ENCODE measurements at regions not wholly inside any gene's neighbourhood (a gene's known extent, or its start where the extent isn't known, plus 50 kb on each side); places are given as distances from the start of the nearest gene placed in this dataset.
"Not testable (repeated sequence)": the region's sequence is repeated elsewhere in the genome, so short reads cannot be mapped to it uniquely, and the experiment has no call there.

DNA sequence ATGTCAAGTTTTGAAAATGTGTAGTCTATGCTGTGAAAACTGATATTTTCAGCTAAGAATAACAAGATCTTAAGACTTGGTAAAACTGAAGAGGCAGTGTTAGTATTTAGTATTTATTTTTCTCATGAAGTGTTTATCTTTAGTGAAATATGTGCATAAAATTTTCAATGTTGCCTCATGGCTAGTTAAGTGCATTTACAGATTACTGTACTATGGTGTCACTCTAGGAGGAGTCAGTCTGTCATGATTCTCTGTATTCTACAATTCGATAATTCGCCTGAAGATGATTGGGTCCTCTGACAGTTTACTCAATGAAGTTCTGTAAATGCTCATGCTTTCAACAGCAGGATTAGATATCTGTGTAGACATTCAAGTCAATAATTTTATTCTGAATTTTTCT, 488.1 kb upstream of the GRM3 start:
- Mint-ChIP-seq H3K27me3 (ENCODE audit: low read depth) (no peaks in the 10 kb centered on the region), H3K36me3 (ENCODE audit: low read depth) (no peaks in the 10 kb centered on the region), H3K9me3 (peaks cover 25% of the 10 kb centered on the region), H3K4me1 (ENCODE audit: low read depth) (no peaks in the 10 kb centered on the region), H3K27ac (no peak overlapping the region), H3K4me3 (ENCODE audit: low read depth) (no peak overlapping the region)
- intact Hi-C loops (cut with micrococcal nuclease): no loop called here
- DNase-seq (ENCODE audit: low spot score): no peak

DNA sequence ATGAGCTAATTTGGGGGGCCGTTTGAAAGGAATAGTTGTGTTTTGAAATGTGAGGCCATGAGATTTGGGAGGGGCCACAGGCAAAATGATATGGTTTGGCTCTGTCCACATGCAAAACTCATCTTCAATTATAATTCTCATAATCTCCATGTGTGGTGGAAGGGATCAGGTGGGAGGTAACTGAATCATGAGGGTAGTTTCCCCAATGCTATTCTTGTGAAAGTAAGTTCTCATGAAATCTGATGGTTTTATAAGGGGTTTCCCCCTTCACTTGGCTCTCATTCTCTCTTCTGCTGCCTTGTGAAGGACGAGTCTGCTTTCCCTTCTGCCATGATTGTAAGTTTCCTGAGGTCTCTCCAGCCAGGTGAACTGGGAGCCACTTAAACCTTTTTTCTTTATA, 490.8 kb upstream of the GRM3 start:
- no peaks in the 10 kb centered on the region for H3K4me1 Mint-ChIP-seq (ENCODE audit: low read depth)
- peaks cover 23% of the 10 kb centered on the region for H3K9me3 Mint-ChIP-seq
- H3K27me3 Mint-ChIP-seq (ENCODE audit: low read depth): no peaks in the 10 kb centered on the region
- intact Hi-C loops (cut with micrococcal nuclease): no loop called here
- no peak overlapping the region for H3K4me3 Mint-ChIP-seq (ENCODE audit: low read depth)
- no peak for DNase-seq (ENCODE audit: low spot score)
- no peak overlapping the region for H3K27ac Mint-ChIP-seq
- H3K36me3 Mint-ChIP-seq (ENCODE audit: low read depth): no peaks in the 10 kb centered on the region

DNA sequence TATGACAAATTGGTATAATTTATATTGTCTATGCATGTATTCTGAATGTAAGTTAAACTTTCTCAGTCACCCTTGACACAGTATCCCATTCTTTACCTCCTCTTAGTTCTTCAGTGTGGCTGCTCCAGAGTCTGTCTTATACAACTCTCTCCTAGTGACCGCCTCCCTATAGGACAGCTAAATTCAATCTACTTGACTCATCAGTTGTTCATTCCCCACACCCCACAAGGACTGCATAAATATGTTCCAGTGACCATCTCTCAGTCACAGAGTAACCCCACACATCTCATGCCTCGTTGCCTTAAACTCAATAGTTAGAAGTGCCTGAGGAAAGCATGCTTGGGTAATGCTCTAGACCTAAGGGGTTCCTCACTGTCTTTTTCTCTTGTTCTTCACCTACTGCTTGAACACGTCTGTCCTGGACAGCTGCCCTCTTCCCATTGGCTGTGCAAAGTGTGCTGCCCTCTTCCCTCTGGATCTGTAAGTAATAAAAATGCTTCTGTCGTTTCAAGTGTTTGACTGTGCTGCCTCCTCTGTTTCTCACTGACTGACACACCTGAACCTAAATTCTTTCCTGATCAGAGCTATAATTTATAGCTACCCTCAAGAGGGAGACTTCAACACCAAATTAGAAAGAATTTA, 494.6 kb upstream of the GRM3 start:
- DNase-seq (ENCODE audit: low spot score): no peak
- intact Hi-C loops (cut with micrococcal nuclease): no loop called here
- Mint-ChIP-seq H3K9me3 (peaks cover 29% of the 10 kb centered on the region), H3K4me1 (ENCODE audit: low read depth) (no peaks in the 10 kb centered on the region), H3K27ac (no peak overlapping the region), H3K36me3 (ENCODE audit: low read depth) (no peaks in the 10 kb centered on the region), H3K4me3 (ENCODE audit: low read depth) (no peak overlapping the region), H3K27me3 (ENCODE audit: low read depth) (no peaks in the 10 kb centered on the region)

DNA sequence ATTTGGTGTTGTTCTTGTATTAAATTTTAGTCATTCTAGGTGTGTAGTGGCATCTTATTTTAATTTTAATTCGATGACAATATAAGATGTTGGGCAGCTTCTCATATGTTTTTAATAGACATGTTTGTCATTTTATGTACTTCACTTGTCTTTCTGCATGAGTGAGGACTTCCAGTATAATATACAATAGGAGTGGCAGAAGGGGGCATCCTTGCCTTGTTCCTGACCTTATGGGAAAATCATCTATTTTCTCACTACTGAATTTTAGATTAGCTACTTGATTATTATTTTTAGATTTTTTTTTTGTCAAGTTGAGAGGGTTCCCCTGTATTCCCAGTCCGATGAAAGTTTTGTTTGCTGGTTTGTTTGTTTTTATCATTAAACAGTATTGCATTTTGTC, 495.2 kb upstream of the GRM3 start:
- H3K4me1 Mint-ChIP-seq (ENCODE audit: low read depth): no peaks in the 10 kb centered on the region
- no peak overlapping the region for H3K4me3 Mint-ChIP-seq (ENCODE audit: low read depth)
- peaks cover 29% of the 10 kb centered on the region for H3K9me3 Mint-ChIP-seq
- H3K27ac Mint-ChIP-seq: no peak overlapping the region
- intact Hi-C loops (cut with micrococcal nuclease): no loop called here
- H3K27me3 Mint-ChIP-seq (ENCODE audit: low read depth): no peaks in the 10 kb centered on the region
- no peak for DNase-seq (ENCODE audit: low spot score)
- no peaks in the 10 kb centered on the region for H3K36me3 Mint-ChIP-seq (ENCODE audit: low read depth)

DNA sequence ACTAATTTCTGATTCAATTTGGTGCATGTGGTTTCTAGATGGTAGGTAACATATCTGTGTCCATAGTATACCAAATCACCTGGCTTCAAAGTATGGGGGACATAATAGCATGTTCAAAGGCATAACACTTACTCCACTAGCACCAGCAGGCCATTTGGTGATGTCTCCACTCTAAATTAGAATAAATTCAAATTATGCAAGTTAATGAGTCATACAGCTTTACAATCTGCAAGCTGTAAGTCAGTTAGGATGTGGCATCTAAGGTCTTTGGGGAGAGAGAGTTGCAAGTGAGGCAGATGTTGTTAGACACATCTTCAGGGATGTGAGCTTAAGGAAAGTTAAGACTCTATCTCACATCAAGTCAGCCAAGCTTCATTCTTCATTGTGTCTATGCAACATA, 506.4 kb upstream of the GRM3 start:
- H3K27me3 Mint-ChIP-seq (ENCODE audit: low read depth): no peaks in the 10 kb centered on the region

DNA sequence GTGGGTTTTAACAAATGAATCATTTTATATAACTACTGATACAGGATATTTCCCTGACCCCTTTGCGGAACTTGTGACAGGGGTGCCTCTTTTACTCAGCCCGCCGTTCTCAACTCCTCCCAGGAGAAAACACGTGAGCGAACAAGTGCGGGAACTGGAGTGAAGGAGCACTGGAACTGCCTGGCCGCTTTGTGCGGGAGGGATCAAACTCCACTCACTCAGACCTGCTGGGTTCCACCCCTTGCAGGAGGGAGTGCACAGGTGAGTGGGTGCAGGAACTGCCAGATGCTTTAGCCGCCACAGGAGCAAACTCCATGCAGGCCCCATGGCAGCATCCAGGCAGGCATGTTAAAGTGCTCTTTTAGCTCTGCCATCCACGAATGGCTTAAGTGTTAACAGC, 513.4 kb upstream of the GRM3 start:
- H3K9me3 Mint-ChIP-seq: peaks cover 16% of the 10 kb centered on the region
- intact Hi-C loops (cut with micrococcal nuclease): no loop called here
- no peak for DNase-seq (ENCODE audit: low spot score)
- no peaks in the 10 kb centered on the region for H3K36me3 Mint-ChIP-seq (ENCODE audit: low read depth)
- no peak overlapping the region for H3K27ac Mint-ChIP-seq
- H3K4me1 Mint-ChIP-seq (ENCODE audit: low read depth): no peaks in the 10 kb centered on the region
- H3K4me3 Mint-ChIP-seq (ENCODE audit: low read depth): no peak overlapping the region
- H3K27me3 Mint-ChIP-seq (ENCODE audit: low read depth): no peaks in the 10 kb centered on the region

More for the DNA sequence above, 506.4 kb upstream of the GRM3 start:
- Mint-ChIP-seq H3K4me3 (ENCODE audit: low read depth) (no peak overlapping the region), H3K27ac (no peak overlapping the region), H3K4me1 (ENCODE audit: low read depth) (no peaks in the 10 kb centered on the region), H3K9me3 (peaks cover 3% of the 10 kb centered on the region), H3K36me3 (ENCODE audit: low read depth) (no peaks in the 10 kb centered on the region)
- no peak for DNase-seq (ENCODE audit: low spot score)
- intact Hi-C loops (cut with micrococcal nuclease): no loop called here

DNA sequence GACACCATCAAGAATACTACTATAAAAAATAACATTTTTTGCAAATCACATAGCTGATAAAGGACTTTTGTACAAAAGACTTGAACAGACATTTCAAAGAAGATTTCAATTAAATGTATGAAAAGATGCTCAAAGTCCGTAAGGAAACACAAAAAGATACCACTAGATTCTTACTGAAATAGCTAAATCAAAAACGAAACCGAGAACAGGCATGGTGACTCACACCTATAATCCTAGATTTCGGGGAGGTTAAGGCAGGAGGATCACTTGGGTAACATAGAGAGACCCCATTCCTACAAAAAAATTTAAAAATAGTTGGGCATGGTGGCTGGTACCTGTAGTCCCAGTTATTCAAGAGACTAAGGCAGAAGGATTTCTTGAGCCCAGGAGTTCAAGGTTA, 520.2 kb upstream of the GRM3 start:
- no peak overlapping the region for H3K4me3 Mint-ChIP-seq (ENCODE audit: low read depth)
- no peak for DNase-seq (ENCODE audit: low spot score)
- H3K36me3 Mint-ChIP-seq (ENCODE audit: low read depth): no peaks in the 10 kb centered on the region
- H3K27me3 Mint-ChIP-seq (ENCODE audit: low read depth): no peaks in the 10 kb centered on the region
- H3K4me1 Mint-ChIP-seq (ENCODE audit: low read depth): no peaks in the 10 kb centered on the region
- H3K27ac Mint-ChIP-seq: no peak overlapping the region
- intact Hi-C loops (cut with micrococcal nuclease): no loop called here
- peaks cover 15% of the 10 kb centered on the region for H3K9me3 Mint-ChIP-seq

DNA sequence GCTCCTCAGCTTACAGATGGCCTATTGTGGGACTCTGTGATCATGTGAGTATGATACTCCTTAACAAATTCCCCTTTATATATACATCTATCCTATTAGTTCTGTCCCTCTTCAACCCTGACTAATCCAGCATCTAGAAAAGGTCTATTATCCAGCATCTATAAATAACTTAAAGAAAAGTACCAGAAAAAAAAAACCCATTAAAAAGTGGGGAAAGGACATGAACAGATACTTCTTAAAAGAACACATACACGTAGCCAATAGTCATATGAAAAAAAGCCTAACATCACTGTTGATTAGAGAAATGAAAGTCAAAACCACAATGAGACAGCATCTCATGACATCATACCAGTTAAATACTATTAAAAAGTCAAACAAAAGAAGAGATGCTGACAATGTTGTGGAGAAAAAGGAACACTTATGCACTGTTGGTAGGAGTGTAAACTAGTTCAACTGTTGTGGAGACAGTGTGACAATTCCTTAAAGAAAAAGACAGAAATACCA, 549.5 kb upstream of the GRM3 start:
- Mint-ChIP-seq H3K4me3 (ENCODE audit: low read depth) (no peak overlapping the region), H3K9me3 (peaks cover 18% of the 10 kb centered on the region), H3K36me3 (ENCODE audit: low read depth) (no peaks in the 10 kb centered on the region), H3K27me3 (ENCODE audit: low read depth) (no peaks in the 10 kb centered on the region), H3K4me1 (ENCODE audit: low read depth) (no peaks in the 10 kb centered on the region), H3K27ac (no peak overlapping the region)
- no peak for DNase-seq (ENCODE audit: low spot score)
- intact Hi-C loops (cut with micrococcal nuclease): no loop called here

DNA sequence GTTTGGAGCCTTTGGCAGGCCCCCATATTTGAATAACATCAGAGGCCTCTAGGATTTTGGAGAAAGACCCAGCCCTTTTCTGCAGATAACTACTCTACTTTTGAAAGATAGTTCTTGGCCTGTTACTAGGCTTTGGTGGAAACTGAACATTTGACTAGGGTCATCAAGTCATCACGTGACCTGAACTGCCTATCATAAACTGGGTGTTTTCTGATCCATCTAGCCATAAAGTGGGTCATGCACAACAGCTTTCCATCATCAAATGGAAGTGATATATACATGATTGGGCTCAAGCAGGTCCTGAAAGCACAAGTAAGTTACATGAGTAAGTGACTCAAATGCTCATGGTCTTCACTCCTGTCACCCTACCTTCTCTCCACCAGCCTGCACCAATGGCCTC, 552.3 kb upstream of the GRM3 start:
- Mint-ChIP-seq H3K36me3 (ENCODE audit: low read depth) (no peaks in the 10 kb centered on the region), H3K9me3 (peaks cover 19% of the 10 kb centered on the region), H3K4me3 (ENCODE audit: low read depth) (no peak overlapping the region), H3K27ac (no peak overlapping the region), H3K27me3 (ENCODE audit: low read depth) (no peaks in the 10 kb centered on the region), H3K4me1 (ENCODE audit: low read depth) (no peaks in the 10 kb centered on the region)
- no peak for DNase-seq (ENCODE audit: low spot score)
- intact Hi-C loops (cut with micrococcal nuclease): no loop called here

DNA sequence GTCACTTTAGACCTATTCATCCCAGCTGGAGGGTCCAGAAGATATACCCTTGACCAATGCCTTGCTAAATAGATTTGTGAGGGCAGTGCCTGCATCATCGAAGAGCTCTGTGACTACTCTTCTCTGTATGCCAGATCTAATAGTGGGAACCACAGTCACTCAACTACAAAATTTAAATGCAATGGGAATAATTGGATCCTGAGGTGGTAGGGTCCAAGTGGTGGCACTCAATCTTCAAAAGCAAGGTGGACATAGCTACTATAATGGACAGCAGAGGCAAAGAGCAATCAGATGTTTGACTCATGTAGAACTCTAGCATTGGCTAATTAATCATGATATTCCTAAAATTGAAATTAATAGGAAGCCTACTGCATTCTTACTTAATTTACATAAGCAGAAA, 554.3 kb upstream of the GRM3 start:
- no peak for DNase-seq (ENCODE audit: low spot score)
- peaks cover 23% of the 10 kb centered on the region for H3K9me3 Mint-ChIP-seq
- no peaks in the 10 kb centered on the region for H3K27me3 Mint-ChIP-seq (ENCODE audit: low read depth)
- intact Hi-C loops (cut with micrococcal nuclease): no loop called here
- H3K4me1 Mint-ChIP-seq (ENCODE audit: low read depth): no peaks in the 10 kb centered on the region
- H3K27ac Mint-ChIP-seq: no peak overlapping the region
- no peak overlapping the region for H3K4me3 Mint-ChIP-seq (ENCODE audit: low read depth)
- no peaks in the 10 kb centered on the region for H3K36me3 Mint-ChIP-seq (ENCODE audit: low read depth)

DNA sequence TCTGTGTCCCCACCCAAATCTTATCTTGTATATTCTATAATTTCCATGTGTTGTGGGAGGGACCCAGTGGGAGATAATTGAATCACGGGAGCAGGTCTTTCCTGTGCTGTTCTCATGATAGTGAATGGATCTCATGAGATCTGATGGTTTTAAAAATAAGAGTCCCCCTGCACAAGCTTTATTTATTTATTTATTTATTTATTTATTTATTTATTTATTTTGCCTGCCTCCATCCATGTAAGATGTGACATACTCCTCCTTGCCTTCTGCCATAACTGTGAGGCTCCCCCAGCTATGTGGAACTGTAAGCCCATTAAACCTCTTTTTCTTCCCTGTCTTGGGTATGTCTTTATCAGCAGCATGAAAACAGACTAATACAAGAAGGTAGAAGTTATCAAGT, 579.1 kb upstream of the GRM3 start:
- H3K4me1 Mint-ChIP-seq (ENCODE audit: low read depth); DNase-seq (ENCODE audit: low spot score); intact Hi-C loops (cut with micrococcal nuclease); H3K27me3 Mint-ChIP-seq (ENCODE audit: low read depth); H3K4me3 Mint-ChIP-seq (ENCODE audit: low read depth); H3K36me3 Mint-ChIP-seq (ENCODE audit: low read depth); H3K27ac Mint-ChIP-seq: not testable (repeated sequence)
- H3K9me3 Mint-ChIP-seq: peaks cover 37% of the 10 kb centered on the region

DNA sequence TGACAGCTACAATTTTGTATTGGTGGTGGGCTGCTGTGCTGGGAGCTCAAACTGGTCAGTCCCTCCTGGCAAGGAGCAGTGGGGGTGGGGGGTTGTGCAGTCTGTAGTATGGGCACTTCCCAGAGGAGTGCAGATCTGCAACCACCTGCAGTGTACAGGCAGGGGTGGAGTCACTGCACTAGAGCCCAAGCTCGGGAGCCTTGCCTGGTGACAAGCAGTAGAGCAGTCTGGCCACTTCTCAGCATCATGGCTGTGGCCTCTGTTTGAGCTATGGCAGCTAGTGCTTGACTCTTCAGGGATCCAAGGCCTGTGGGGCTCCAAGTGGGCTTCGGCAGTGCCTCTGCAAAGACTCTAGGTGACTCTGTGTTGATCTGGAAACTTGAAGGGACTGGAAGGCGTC, 585.1 kb upstream of the GRM3 start:
- peaks cover 65% of the 10 kb centered on the region for H3K9me3 Mint-ChIP-seq
- intact Hi-C loops (cut with micrococcal nuclease): no loop called here
- no peak for DNase-seq (ENCODE audit: low spot score)
- H3K27ac Mint-ChIP-seq: no peak overlapping the region
- H3K4me3 Mint-ChIP-seq (ENCODE audit: low read depth): no peak overlapping the region
- H3K27me3 Mint-ChIP-seq (ENCODE audit: low read depth): no peaks in the 10 kb centered on the region
- no peaks in the 10 kb centered on the region for H3K36me3 Mint-ChIP-seq (ENCODE audit: low read depth)
- H3K4me1 Mint-ChIP-seq (ENCODE audit: low read depth): no peaks in the 10 kb centered on the region

DNA sequence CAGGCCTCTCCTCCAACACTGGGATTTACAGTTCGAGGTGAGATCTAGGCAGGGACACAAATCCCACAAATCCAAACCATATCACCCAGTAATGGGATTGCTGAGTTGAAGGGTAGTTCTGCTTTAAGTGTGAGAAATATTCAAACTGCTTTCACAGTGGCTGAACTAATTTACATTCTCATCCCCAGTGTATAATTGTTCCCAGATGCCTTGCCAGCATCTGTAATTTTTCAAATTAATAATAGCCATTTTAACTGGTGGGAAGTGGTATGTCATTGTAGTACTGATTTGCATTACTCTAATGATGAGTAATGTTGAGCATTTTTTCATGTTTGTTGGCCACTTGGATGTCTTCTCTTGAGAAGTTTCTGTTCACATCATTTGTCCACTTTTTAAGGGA, 592.8 kb upstream of the GRM3 start:
- H3K27me3 Mint-ChIP-seq (ENCODE audit: low read depth): no peaks in the 10 kb centered on the region
- DNase-seq (ENCODE audit: low spot score): no peak
- intact Hi-C loops (cut with micrococcal nuclease): no loop called here

DNA sequence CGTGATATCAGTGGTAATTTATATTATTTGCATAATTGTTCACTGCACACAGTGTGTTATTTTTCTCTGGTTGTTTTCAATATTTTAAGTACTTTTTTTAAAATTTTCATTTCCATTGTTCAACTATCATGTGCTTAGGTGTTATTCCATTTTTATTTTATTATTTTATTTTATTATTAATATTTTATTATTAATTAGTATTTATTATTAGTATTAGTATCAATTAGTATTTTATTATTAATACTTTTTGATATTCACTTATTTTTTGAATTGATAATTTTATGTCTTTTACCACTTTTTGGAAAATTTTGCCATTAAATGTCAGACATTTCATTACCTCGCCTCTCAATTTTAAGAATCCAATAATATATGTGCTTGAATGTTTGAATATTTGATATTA, 593.8 kb upstream of the GRM3 start:
- no peak overlapping the region for H3K4me3 Mint-ChIP-seq (ENCODE audit: low read depth)
- H3K27me3 Mint-ChIP-seq (ENCODE audit: low read depth): no peaks in the 10 kb centered on the region
- no peaks in the 10 kb centered on the region for H3K36me3 Mint-ChIP-seq (ENCODE audit: low read depth)
- intact Hi-C loops (cut with micrococcal nuclease): no loop called here
- peaks cover 35% of the 10 kb centered on the region for H3K9me3 Mint-ChIP-seq
- no peak overlapping the region for H3K27ac Mint-ChIP-seq
- no peaks in the 10 kb centered on the region for H3K4me1 Mint-ChIP-seq (ENCODE audit: low read depth)
- DNase-seq (ENCODE audit: low spot score): no peak

More for the DNA sequence above, 592.8 kb upstream of the GRM3 start:
- Mint-ChIP-seq H3K36me3 (ENCODE audit: low read depth) (no peaks in the 10 kb centered on the region), H3K27ac (no peak overlapping the region), H3K4me1 (ENCODE audit: low read depth) (no peaks in the 10 kb centered on the region), H3K9me3 (peaks cover 36% of the 10 kb centered on the region), H3K4me3 (ENCODE audit: low read depth) (no peak overlapping the region)

All from activated T-helper 2 cell treated with anti-CD3 and anti-CD28 coated beads, Interferon-gamma antibody, Interleukin-2, Interleukin-4, amounts not matched to agents 10 μg/mL and 5 μg/mL and 100 μg/mL, durations not matched to agents 14 hours and 24 hours and 36 hours (primary cell).